Liver (tissue), 8 donors: ENCODE measurements at regions not wholly inside any gene's neighbourhood (a gene's known extent, or its start where the extent isn't known, plus 50 kb on each side); places are given as distances from the start of the nearest gene placed in this dataset.

Source experiments
- DNase-seq: peaks from one replicate; pipeline ENCODE4 v3.0.0-alpha.2; 2017; ENCODE audit warnings: low spot score
- H3K27ac ChIP-seq, 2 donors: one replicate each; pipeline ENCODE4 v1.7.0; 2013; ENCODE audit warnings: inconsistent platforms in 2 of 2, low read length in 2 of 2, control low read depth in 1 of 2, low read depth in 1 of 2, mild to moderate bottlenecking in 1 of 2
- H3K27me3 ChIP-seq, 4 donors: one replicate each; pipeline versions ENCODE4 v1.6.1 to v1.7.0; 2013; ENCODE audit warnings: low read length in 3 of 4, inconsistent platforms in 1 of 4, mild to moderate bottlenecking in 1 of 4, moderate library complexity in 1 of 4; ENCODE audit not compliant: control insufficient read depth in 4 of 4, insufficient read depth in 4 of 4
- H3K36me3 ChIP-seq, 4 donors: one replicate each; pipeline versions ENCODE4 v1.6.1 to v1.7.0; 2013; ENCODE audit warnings: low read length in 3 of 4, mild to moderate bottlenecking in 3 of 4, low read depth in 1 of 4, moderate library complexity in 1 of 4; ENCODE audit not compliant: control insufficient read depth in 4 of 4, insufficient read depth in 3 of 4
- H3K4me1 ChIP-seq, 4 donors: one replicate each; pipeline versions ENCODE4 v1.6.1 to v1.7.0; 2013; ENCODE audit warnings: low read length in 3 of 4, mild to moderate bottlenecking in 3 of 4, moderate library complexity in 1 of 4; ENCODE audit not compliant: control insufficient read depth in 4 of 4, insufficient read depth in 4 of 4
- H3K4me3 ChIP-seq, 3 donors: one replicate each; pipeline versions ENCODE4 v1.6.1 to v1.7.0; 2013; ENCODE audit warnings: low read length in 3 of 3, control low read depth in 1 of 3, low read depth in 1 of 3, mild to moderate bottlenecking in 1 of 3
- H3K9ac ChIP-seq, 2 donors: one replicate each; pipeline ENCODE4 v1.7.0; 2013; ENCODE audit warnings: low read length in 2 of 2, mild to moderate bottlenecking in 2 of 2, moderate library complexity in 2 of 2, control low read depth in 1 of 2, low read depth in 1 of 2
- H3K9me3 ChIP-seq, 4 donors: one replicate each; pipeline versions ENCODE4 v1.6.1 to v1.7.0; 2013; ENCODE audit warnings: low read length in 3 of 4; ENCODE audit not compliant: control insufficient read depth in 4 of 4
- ATF3 ChIP-seq: IDR thresholded peaks from 2 replicates; pipeline ENCODE4 v1.6.1; 2016; ENCODE audit warnings: antibody characterized with exemption
- CTCF ChIP-seq: fragments of 150-350 bp; IDR thresholded peaks from 2 replicates; pipeline ENCODE4 v1.5.1; 2017; ENCODE audit warnings: improper control_type of control experiment, low read depth, low read length; ENCODE audit not compliant: missing input control
- FOXA1 ChIP-seq: IDR thresholded peaks from 2 replicates; pipeline ENCODE4 v1.6.1; 2016; ENCODE audit warnings: antibody characterized with exemption
- FOXA2 ChIP-seq: IDR thresholded peaks from 2 replicates; pipeline ENCODE4 v1.6.1; 2016; ENCODE audit warnings: antibody characterized with exemption
- GABPA ChIP-seq, 2 donors: IDR thresholded peaks in 1 of 2; conservative IDR thresholded peaks in 1 of 2; 2 replicates each; pipeline ENCODE4 v1.6.1; 2016; ENCODE audit warnings: antibody characterized with exemption in 2 of 2, mild to moderate bottlenecking in 1 of 2, moderate library complexity in 1 of 2
- HNF4A ChIP-seq, 2 donors: conservative IDR thresholded peaks; 2 replicates each; pipeline ENCODE4 v1.6.1; 2016; ENCODE audit warnings: antibody characterized with exemption in 2 of 2, mild to moderate bottlenecking in 2 of 2
- HNF4G ChIP-seq: IDR thresholded peaks from 2 replicates; pipeline ENCODE4 v1.6.1; 2016; ENCODE audit warnings: antibody characterized with exemption
- JUND ChIP-seq, 2 donors: IDR thresholded peaks; 2 replicates each; pipeline ENCODE4 v1.6.1; 2016; ENCODE audit warnings: antibody characterized with exemption in 2 of 2
- MAX ChIP-seq: IDR thresholded peaks from 2 replicates; pipeline ENCODE4 v1.6.1; 2016; ENCODE audit warnings: antibody characterized with exemption
- NR2F2 ChIP-seq: IDR thresholded peaks from 2 replicates; pipeline ENCODE4 v1.6.1; 2016; ENCODE audit warnings: antibody characterized with exemption
- RAD21 ChIP-seq, 2 donors: IDR thresholded peaks; 2 replicates each; pipeline ENCODE4 v1.6.1; 2016; ENCODE audit warnings: antibody characterized with exemption in 2 of 2, mild to moderate bottlenecking in 2 of 2
- REST ChIP-seq: IDR thresholded peaks from 2 replicates; pipeline ENCODE4 v1.6.1; 2016; ENCODE audit warnings: antibody characterized with exemption, mild to moderate bottlenecking
- RXRA ChIP-seq, 2 donors: IDR thresholded peaks; 2 replicates each; pipeline ENCODE4 v1.6.1; 2017 to 2018; ENCODE audit warnings: antibody characterized with exemption in 2 of 2, mild to moderate bottlenecking in 1 of 2
- SP1 ChIP-seq: IDR thresholded peaks from 2 replicates; pipeline ENCODE4 v1.6.1; 2018; ENCODE audit warnings: antibody characterized with exemption, mild to moderate bottlenecking
- TAF1 ChIP-seq: conservative IDR thresholded peaks from 2 replicates; pipeline ENCODE4 v1.6.1; 2016; ENCODE audit warnings: antibody characterized with exemption, mild to moderate bottlenecking
- YY1 ChIP-seq: IDR thresholded peaks from 2 replicates; pipeline ENCODE4 v1.6.1; 2016; ENCODE audit warnings: antibody characterized with exemption, mild to moderate bottlenecking
- ZBTB33 ChIP-seq: IDR thresholded peaks from 2 replicates; pipeline ENCODE4 v1.6.1; 2016; ENCODE audit warnings: antibody characterized with exemption
- WGBS: extraction: QIAGEN DNeasy Blood & Tissue Kit; methylation state at CpG from one replicate; pipeline ENCODE4 v1.1.7; 2013; 5-methylcytosine and 5-hydroxymethylcytosine counted together
- donor health status: healthy.
- donor health status: healthy.
- donor health status: healthy.
- donor health status: healthy.
- donor health status: healthy.

GRCh38 chr19:41505105-41505504, 62.1 kb downstream of the ERICH4 start (continued):
- no peak for TF ChIP-seq REST
- no peak for TF ChIP-seq NR2F2

- no peak overlapping the region for H3K9ac ChIP-seq
- WGBS: 65% methylated on average over 12 of the region's 12 CpGs
- H3K27me3 ChIP-seq: no peaks in the 10 kb centered on the region
- no peak for TF ChIP-seq SP1
- H3K36me3 ChIP-seq: no peaks in the 10 kb centered on the region
- H3K27ac ChIP-seq: no peak overlapping the region
- H3K4me1 ChIP-seq: no peaks in the 10 kb centered on the region
- DNase-seq: no peak
- H3K4me3 ChIP-seq: no peak overlapping the region
- H3K9me3 ChIP-seq: no peaks in the 10 kb centered on the region
These were observed 65.5 kb upstream of the CEACAM21 start for GRCh38 chr19:41510484-41510883.

- WGBS: 61% methylated on average over 8 of the region's 8 CpGs
- Histone ChIP-seq H3K4me3 (no peak overlapping the region), H3K4me1 (no peaks in the 10 kb centered on the region), H3K36me3 (no peaks in the 10 kb centered on the region), H3K9me3 (no peaks in the 10 kb centered on the region), H3K27ac (no peak overlapping the region), H3K9ac (no peak overlapping the region), H3K27me3 (peaks cover 0 to 2% (median 0%) of the 10 kb centered on the region in 4 donors)
- TF ChIP-seq RAD21 (IDR thresholded peaks at IDR 0.05) (no peak), MAX (no peak), SP1 (no peak), HNF4G (no peak), TAF1 (no peak), FOXA1 (no peak), GABPA (IDR thresholded peaks at IDR 0.05 in 1 of 2, conservative IDR thresholded peaks at IDR 0.05 in 1 of 2) (no peak), HNF4A (conservative IDR thresholded peaks at IDR 0.05) (no peak), ATF3 (no peak), ZBTB33 (no peak), FOXA2 (no peak), RXRA (IDR thresholded peaks at IDR 0.05) (no peak), JUND (IDR thresholded peaks at IDR 0.05) (no peak), NR2F2 (no peak), REST (no peak), YY1 (no peak), CTCF (no peak)
- DNase-seq: no peak
These were observed 64.3 kb upstream of the CEACAM21 start for GRCh38 chr19:41511628-41512027.
